Body of pancreas (tissue), 4 donors: ENCODE measurements at regions not wholly inside any gene's neighbourhood (a gene's known extent, or its start where the extent isn't known, plus 50 kb on each side); places are given as distances from the start of the nearest gene placed in this dataset.

Experiments
- CTCF ChIP-seq, 7 experiments: fragments of 450-650 bp in 4 of 7; fragments of 200-600 bp in 3 of 7; sonication (generic) in 3 of 7; IDR thresholded peaks; one replicate each; pipeline ENCODE4 v1.5.1; 2016 to 2019; ENCODE audit warnings: antibody characterized with exemption in 7 of 7
- POLR2A ChIP-seq, 3 donors: fragments of 450-650 bp; IDR thresholded peaks; one replicate each; pipeline ENCODE4 v1.6.1; 2016; ENCODE audit warnings: antibody characterized with exemption in 3 of 3, mild to moderate bottlenecking in 2 of 3

GRCh38 chr4:108384544-108384943, 215.8 kb upstream of the LEF1 start:
- TF ChIP-seq CTCF (IDR thresholded peaks at IDR 0.05) (no peak), POLR2A (IDR thresholded peaks at IDR 0.05) (no peak)
